GM18861 (cell line): ENCODE measurements at regions not wholly inside any gene's neighbourhood (a gene's known extent, or its start where the extent isn't known, plus 50 kb on each side); places are given as distances from the start of the nearest gene placed in this dataset.
A peak's percentile ranks its signal among the peaks of the same experiment; 100 is the strongest.
"Not testable (repeated sequence)": the region's sequence is repeated elsewhere in the genome, so short reads cannot be mapped to it uniquely, and the experiment has no call there.

Source experiments
- ATAC-seq: cut with Tn5 transposase; IDR thresholded peaks from one replicate; pipeline ENCODE4 v1.9.1; 2021; ENCODE audit not compliant: unreplicated experiment

GRCh38 chr6:71360556-71361335, 72.1 kb downstream of the OGFRL1 start:
- ATAC-seq: not testable (repeated sequence)

DNA sequence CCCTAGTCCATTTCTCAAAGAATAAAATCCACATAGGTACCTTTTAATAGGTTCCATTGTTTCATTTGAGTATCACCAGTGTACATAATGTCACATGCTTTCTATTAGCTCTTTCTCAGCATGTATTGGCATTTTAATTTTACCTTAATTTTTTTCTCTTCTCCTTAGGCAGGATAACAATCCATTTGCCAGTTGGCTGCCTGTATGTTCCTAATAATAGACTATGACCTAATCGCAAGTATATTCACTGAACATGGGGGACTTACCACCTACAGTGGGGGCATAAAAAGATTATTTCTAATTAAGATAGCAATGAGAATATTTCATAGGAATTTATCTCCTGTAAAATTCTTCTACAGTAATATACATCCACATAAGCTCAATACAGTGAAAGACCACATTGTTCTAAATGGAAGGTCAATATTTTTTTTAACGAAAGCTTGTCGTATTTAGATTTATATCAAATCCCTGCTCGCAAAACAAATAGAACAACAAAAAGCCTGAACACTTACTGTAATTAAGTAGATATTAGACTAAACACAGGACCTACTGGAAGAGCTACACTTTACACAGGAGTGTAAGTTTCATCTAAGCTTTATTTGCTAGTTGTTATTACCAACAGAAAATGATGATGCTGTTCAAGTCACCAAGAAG, 76.4 kb downstream of the OGFRL1 start:
- no peak for ATAC-seq

DNA sequence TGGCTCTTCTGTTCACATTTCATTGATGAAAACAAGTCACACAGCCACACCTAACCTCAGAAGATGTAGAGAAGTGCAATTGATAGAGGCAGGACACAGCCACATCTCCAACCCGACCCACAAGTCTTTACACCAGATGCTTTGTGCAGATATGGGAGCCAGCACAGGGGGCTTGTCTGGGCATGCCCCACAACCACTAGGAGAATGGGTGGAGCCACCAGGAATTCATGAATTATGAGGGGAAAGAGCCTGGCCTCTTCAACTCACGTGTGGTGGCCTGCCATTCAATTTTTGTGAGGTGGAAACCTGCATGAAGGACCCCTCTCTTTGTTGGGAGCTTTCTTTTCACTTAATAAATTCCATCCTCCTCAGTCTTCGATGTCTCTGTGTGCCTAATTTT, 79.1 kb downstream of the OGFRL1 start:
- ATAC-seq: no peak

GRCh38 chr6:71368284-71368683, 79.7 kb downstream of the OGFRL1 start:
- no peak for ATAC-seq

DNA sequence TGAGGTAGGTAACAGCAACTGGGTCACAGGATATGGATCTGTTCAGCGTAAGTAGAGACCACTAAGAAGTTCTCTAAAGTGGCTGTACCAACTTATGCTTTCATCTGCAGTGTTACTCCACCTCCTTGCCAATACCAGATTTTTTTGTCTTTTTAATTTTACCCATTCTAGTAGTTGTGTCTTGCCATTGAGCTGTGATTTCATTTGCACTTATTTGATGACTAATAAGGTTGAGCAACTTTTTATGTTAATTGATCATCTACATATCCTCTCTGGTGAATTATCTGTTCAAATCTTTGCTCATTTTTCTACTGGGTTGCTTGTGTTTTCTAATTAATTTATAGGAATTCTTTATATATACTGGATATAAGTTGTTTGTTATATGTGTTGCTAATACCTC, 82.9 kb downstream of the OGFRL1 start:
- no peak for ATAC-seq

DNA sequence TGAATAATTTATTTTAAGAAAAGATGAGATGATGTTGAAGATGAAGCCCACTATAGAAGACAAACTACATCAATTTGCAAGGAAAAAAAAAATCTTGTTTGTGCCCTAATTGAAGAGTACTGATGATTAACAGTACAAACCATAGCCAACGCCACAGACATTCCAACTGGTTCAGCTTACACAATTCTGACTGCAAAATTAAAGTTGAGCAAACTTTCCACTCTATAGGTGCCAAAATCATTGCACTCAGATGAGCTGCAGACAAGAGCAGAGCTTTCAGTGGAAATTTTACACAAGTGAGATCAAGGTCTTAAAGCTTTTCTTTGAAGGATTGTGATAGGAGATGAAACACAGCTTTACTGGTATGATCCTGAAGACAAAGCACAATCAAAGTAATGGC, 85.3 kb downstream of the OGFRL1 start:
- no peak for ATAC-seq

DNA sequence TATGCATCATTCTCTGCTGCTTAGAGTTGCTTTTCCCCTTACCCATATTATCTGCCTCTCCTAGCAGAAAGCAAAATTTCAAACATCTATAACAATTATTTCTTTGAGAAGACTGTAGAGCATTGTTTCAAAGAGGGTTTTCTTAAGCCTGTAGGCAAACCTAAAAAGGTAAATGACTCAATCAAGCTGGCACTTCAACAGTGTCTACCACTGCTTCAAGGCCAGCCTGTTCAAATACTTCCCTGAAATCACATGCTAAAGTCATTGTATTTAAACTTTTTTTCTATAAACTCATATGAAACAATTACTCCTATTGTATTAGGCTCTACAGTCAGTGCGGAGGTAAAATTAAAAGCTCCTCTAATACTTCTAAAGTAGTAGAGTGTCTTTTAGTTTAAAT, 87.1 kb downstream of the OGFRL1 start:
- ATAC-seq: no peak

GRCh38 chr6:71376830-71377229, 88.2 kb downstream of the OGFRL1 start:
- ATAC-seq: no peak

DNA sequence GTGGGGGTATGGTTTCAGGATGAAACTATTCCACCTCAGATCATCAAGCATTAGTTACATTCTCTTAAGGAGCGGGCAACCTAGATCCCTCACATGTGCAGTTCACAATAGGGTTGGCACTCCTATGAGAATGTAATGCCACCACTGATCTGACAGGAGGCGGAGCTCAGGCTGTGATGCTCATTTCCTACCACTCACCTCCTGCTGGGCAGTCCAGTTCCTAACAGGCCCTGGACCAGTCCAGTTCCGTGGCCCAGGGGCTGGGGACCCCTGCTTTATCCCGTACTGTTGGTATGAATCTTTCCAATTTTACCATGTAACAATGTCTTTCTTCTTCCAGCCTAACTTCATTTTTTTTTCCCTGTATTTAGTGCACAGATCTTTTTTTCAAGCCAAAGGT, 94.9 kb downstream of the OGFRL1 start:
- ATAC-seq: no peak

DNA sequence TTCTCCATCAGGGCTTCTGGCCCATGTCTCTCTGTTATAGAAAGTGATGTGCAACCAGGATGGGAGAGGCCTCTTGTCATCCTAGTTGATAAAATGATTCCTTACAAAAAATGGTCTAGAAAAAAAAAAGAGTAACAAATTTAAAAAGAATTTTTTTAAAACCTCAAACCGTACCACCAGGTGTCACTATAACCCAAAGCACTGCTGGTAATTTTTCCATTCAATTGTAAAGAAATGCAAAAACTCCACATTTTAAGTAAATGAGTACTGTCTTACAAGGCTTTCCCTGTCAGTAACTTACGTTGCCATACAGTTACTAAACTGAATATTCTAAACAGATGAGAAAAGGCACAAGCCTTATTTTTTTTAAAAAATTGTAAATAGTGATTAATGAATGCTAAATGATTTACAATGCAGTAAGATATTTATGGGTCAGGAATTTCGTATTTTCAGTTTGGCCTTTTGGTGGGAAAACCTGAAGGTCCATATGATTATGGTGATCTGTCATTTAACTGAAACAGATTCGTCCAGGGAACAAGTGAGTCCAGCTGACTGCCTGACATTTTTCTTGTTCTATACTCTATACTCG, 95.4 kb downstream of the OGFRL1 start:
- no peak for ATAC-seq

DNA sequence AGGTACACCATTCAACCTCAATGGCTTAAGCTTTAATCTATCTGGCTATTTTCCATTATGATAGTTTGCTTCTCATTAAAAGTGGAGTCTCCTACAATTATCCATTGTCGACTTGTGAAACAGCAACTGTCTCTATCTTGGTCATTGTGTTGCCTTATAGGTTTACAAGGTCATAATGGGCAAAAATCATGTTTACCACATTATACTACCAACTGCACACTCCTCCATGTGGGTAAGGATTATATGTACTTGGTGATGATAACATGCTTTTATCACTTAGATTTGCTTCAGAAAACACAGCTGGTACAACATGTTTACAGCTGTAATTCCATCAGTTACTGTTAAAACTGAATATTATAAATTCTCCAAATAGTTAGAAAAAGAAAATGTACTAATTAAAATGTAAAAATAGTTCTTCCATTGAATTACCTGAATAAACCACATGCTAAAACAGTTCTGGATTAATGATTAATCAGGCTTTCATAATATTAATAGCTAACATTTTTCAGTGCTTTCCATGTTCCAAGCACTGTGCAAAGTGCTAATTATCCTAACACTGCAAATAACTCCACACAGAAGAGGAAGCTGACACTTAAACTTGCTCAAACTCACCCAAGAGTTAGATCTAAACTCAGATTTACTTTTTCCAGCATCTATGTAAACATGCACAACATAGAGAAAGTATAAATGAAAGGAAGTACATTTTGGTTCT, 96.7 kb downstream of the OGFRL1 start:
- ATAC-seq: no peak

DNA sequence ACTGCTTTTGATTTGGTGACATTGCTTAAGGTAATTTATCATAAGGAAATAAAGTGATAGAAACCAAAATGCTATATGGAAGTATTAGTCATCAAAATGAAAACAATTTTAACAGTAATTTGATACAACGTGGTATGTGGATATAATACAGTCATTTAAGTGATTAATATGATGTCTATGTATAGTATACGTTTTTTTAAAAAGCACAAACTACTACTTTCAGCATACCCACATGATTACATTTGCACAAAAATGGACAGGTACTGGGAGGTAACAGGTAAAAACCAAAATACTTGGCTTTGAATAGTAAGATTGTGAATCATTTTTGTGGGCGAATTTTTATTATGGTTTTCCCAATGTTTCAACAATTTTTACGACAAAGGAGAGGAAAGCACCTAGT, 97.6 kb downstream of the OGFRL1 start:
- no peak for ATAC-seq

DNA sequence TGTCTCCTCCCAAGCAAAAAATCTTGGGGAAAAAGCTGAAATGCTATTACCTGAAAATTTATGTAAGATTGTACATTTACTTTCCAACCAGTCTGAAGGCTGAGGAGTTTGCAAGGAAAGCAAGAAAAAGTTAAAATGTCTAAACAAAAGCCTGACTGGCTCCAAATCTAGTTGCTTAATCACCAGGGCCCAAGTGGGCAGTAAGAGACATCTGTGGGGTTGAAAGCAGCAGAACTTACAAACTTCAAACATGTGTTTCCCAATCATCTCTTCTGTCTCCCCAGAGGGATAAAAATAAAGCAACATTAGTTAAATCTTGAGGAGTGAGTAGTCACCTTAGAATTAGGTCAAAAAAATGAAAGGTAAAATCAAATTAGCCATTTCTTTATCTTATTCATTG, 98.6 kb downstream of the OGFRL1 start:
- no peak for ATAC-seq

- peak; percentile 47 for ATAC-seq
These were observed 99.6 kb downstream of the OGFRL1 start for GRCh38 chr6:71388068-71388744.

DNA sequence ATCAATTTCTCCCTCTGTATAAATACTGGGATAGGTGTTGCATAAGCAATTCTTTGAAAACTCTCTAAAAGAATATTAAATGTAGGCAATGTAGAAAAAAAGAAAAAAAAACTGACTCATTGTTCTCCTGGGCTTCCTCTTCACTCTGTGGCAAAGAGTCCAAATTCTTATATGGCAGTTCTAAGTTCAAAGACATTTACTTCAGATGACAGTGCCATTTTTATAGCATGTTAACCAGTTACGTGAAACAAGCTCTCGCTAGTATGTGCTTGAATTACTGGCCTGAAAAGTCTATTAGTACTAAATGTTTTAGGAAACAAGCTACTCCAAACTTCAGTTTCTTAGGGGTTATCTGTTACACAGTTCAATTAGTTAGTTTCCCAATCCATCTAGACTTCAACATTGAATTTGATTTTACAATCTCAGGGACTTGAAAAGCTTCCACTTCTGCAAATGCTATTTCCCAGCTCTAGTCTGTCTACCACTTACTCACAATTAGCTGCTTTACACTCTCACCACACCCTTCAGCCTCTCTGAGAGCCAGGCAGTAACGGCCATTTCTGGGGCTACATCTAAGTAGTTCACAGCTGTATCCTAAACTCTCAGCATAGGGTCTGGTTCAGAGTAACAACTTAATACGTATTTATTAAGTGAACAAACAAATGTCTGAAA, 100.4 kb downstream of the OGFRL1 start:
- no peak for ATAC-seq

GRCh38 chr6:71391126-71391525, 102.5 kb downstream of the OGFRL1 start:
- no peak for ATAC-seq

GRCh38 chr6:71392276-71392675, 103.7 kb downstream of the OGFRL1 start:
- no peak for ATAC-seq

DNA sequence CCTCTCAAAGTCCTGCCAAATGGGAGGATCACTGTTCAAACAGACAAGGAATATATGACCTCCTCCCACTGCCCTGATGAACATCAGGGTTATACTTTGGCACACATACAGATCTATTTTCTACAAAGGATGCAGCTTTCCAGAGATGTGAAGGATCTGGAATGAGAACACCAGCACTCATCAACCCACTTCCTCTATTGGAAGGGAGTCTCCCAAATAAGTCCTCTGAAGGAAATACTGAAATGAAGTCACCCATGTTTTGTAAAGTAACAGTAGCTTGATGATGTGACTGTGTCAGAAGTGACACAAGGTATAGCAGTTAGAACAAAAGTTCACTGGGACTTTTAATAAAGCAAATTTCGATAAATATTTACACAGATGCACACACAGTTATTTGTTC, 104.9 kb downstream of the OGFRL1 start:
- no peak for ATAC-seq

- ATAC-seq: no peak
These were observed 105.4 kb downstream of the OGFRL1 start for GRCh38 chr6:71393981-71394432.

GRCh38 chr6:71394926-71395325, 106.3 kb downstream of the OGFRL1 start:
- no peak for ATAC-seq
